Thyroid gland (tissue), 4 donors: ENCODE measurements at regions not wholly inside any gene's neighbourhood (a gene's known extent, or its start where the extent isn't known, plus 50 kb on each side); places are given as distances from the start of the nearest gene placed in this dataset.

ENCODE experiments used
- POLR2A ChIP-seq, 2 donors: fragments of 450-650 bp; IDR thresholded peaks; one replicate each; pipeline ENCODE4 v1.6.1; 2017; ENCODE audit warnings: antibody characterized with exemption in 2 of 2, mild to moderate bottlenecking in 2 of 2, moderate library complexity in 1 of 2
- TF ChIP-seq, protein P1 (sequence below), 6 experiments: fragments of 200-600 bp in 3 of 6; fragments of 450-650 bp in 3 of 6; sonication (generic) in 3 of 6; IDR thresholded peaks; one replicate each; pipeline ENCODE4 v1.5.1; 2016 to 2019; ENCODE audit warnings: antibody characterized with exemption in 6 of 6, mild to moderate bottlenecking in 2 of 6, inconsistent platforms in 1 of 6, moderate library complexity in 1 of 6

DNA sequence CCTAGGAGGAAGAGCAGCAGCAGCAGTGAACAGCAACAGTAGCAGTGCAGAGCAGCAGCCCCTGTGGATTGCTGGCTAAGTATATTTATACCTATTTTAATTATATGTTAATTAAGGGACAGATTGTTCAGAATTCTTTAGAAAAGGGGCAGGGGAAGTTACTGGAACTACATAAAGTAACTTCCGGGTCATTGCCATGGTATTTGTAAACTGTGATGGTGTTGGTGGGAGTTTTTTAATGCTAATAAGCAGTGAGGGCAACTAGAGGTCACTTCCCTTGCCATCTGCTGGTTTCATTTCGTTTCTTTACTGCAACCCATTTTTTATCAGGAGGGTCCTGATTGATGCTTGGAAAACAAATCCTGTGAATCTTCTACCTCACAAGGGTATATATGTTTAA, 229.8 kb upstream of the PODXL start:
- TF ChIP-seq, protein P1, sequence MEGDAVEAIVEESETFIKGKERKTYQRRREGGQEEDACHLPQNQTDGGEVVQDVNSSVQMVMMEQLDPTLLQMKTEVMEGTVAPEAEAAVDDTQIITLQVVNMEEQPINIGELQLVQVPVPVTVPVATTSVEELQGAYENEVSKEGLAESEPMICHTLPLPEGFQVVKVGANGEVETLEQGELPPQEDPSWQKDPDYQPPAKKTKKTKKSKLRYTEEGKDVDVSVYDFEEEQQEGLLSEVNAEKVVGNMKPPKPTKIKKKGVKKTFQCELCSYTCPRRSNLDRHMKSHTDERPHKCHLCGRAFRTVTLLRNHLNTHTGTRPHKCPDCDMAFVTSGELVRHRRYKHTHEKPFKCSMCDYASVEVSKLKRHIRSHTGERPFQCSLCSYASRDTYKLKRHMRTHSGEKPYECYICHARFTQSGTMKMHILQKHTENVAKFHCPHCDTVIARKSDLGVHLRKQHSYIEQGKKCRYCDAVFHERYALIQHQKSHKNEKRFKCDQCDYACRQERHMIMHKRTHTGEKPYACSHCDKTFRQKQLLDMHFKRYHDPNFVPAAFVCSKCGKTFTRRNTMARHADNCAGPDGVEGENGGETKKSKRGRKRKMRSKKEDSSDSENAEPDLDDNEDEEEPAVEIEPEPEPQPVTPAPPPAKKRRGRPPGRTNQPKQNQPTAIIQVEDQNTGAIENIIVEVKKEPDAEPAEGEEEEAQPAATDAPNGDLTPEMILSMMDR (IDR thresholded peaks at IDR 0.05): no peak
- TF ChIP-seq POLR2A (IDR thresholded peaks at IDR 0.05): no peak
